ENCODE measurements at regions not wholly inside any gene's neighbourhood (a gene's known extent, or its start where the extent isn't known, plus 50 kb on each side); places are given as distances from the start of the nearest gene placed in this dataset.
"Not testable (repeated sequence)": the region's sequence is repeated elsewhere in the genome, so short reads cannot be mapped to it uniquely, and the experiment has no call there.

DNA sequence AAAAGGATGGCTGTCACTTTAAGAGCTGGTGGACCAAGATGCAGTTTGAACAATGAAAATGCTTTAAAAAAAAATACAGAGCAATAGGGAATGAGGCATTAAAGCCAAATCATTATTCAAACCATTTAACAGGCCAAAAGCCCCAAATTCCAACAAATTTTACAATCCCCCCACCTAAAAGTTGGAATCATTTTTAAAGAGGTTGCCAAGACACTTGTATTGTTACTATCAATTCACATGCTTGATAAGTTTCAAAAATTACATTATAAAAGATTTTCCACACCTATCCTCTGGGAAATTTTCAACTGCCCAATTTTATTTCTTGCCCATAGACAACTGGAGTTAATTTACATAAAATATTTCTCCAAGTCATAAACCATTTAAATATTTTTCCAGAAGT, 192.3 kb upstream of the ARHGEF26 start:
- no peak for DNase-seq

DNA sequence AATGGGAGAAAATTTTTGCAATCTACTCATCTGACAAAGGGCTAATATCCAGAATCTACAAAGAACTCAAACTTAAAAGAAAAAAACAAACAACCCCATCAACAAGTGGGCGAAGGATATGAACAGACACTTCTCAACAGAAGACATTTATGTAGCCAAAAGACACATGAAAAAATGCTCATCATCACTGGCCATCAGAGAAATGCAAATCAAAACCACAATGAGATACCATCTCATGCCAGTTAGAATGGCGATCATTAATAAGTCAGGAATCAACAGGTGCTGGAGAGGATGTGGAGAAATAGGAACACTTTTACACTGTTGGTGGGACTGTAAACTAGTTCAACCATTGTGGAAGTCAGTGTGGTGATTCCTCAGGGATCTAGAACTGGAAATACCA, 187.7 kb upstream of the ARHGEF26 start:
- not testable (repeated sequence) for DNase-seq

DNA sequence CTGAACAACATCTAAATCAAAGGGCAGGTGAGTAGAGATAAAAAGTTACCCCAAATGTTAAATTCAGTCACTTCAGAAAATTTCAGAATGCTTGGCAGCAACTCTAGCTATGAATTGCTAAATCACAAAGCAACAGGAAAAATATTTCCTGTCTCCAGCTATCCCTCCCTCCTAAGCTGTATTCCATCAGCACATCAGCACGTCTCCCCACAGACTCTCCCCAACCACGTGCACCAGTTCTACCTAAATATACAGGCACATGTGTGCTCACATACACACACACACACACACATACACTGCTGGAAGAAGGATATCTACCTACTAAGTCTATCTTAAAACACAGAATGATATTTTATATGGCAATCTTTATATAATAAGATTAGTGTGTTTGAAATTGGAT, 177.1 kb upstream of the ARHGEF26 start:
- DNase-seq, result no peak

DNA sequence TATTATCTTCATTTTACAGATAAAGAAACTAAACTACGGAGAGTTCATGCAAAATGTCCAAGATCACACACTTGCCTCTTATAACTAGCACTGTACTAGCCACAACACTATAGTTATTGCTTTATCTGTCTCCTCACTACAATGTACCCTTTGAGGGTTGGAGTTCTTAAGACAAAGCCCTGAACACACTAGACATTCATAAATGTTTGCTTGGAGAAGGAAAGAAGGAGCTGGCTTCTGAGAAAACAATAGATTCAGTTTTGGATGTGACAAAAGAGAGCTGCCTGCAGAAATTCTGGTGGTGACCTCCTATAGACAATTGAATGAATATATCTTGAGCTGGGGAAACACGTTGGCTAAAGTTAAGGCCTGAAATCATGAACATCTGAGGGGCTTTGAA, 169.9 kb upstream of the ARHGEF26 start:
- no peak for DNase-seq

- DNase-seq, result no peak
These were observed 169.1 kb upstream of the ARHGEF26 start for GRCh38 chr3:153952091-153952490.

- DNase-seq, result no peak
These were observed 164.6 kb upstream of the ARHGEF26 start for GRCh38 chr3:153956613-153957012.

GRCh38 chr3:153957421-153957820, 163.8 kb upstream of the ARHGEF26 start:
- DNase-seq, result no peak

- DNase-seq, result no peak
These were observed 162.3 kb upstream of the ARHGEF26 start for GRCh38 chr3:153958635-153959595.

DNA sequence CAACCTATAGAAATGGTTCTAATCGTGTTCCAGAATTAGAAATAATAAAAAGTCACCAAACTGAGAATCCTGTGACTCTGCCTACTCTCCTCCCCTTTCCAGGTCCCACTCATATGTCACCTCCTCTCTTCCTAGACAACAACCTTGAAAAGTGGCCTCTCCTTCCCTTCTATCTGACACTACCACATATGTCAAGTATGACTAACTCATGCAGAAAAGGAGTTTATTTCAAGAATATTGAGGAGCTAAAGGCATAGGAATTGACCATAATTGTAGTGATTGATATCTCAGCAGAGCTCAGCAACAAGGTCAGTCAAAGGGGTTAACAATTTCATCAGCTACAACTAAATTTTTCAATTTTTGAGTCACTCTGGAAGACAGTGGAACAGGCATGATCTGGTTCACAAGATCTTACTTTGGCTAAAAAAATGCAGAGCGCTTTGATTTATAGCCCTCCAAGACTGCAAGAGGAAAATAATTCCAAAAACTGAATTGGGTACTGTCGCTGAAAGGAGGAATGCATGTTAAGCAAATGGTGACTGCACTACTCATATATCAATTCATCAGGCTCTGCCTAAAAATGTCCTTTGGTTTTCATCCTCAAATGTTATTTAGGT, 160.6 kb upstream of the ARHGEF26 start:
- no peak for DNase-seq

GRCh38 chr3:153961494-153961893, 159.7 kb upstream of the ARHGEF26 start:
- DNase-seq, result peak; percentile 18

GRCh38 chr3:153963012-153963411, 158.2 kb upstream of the ARHGEF26 start:
- DNase-seq, result no peak

GRCh38 chr3:153967260-153967659, 153.9 kb upstream of the ARHGEF26 start:
- DNase-seq, result no peak

DNA sequence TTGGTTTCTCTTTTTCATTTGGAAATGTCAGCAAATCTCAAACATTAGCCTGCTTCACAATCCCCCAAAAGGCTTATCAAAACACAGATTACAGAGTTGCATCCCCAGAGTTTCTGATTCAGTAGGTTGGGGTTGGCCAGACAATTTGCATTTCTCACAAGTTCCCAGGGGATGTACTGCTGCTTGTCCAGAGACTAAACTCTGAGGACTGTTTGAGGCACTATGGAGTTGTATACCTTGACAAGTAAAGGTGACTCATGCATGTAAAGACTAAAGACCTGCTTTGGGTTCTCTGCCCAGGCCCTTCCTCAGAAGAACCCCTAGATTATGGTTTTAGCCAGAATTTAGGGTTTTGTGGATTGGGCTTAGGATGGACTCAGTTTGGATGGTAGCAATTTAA, 151.1 kb upstream of the ARHGEF26 start:
- no peak for DNase-seq

- DNase-seq, result peak; percentile 3
These were observed 150.3 kb upstream of the ARHGEF26 start for GRCh38 chr3:153970741-153971347.

DNA sequence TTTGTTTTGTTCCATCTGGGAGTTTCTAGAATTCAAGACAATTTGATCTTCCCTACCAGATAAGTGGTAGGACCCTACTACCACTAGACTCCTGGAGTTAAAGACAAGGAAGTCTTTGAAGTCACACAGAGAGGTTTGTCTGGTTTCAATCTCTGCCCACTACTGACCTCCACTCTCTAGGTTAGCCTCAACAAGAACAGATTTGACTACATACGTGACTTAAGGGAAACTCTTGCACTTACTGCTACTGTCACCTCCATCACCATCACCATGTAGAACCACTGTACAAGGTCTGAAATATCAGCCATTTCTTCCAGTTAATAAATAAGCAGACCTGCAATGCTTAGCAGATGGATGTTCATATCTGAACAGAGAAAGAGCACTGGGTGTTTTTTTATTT, 148.3 kb upstream of the ARHGEF26 start:
- DNase-seq, result no peak

- no peak for DNase-seq
These were observed 147.4 kb upstream of the ARHGEF26 start for GRCh38 chr3:153973722-153974265.

DNA sequence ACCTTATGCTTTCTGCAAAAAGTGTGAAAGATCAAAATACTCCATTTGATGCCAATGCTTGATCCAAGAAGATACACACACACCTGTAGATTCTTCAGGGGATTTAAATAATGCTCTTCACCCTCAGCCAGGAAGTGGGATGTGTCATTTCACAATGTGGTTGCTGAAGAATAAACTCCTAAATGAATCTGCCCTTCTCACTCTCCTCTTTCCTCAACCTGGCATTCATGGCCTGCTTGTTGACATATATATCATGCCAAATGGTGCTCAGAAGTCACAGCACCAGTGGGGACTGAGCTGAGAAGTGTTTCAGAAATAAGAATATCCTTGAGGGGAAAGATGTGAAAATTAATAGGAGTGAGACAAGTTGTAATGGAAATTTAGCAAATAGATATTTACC, 146.6 kb upstream of the ARHGEF26 start:
- DNase-seq, result no peak

DNA sequence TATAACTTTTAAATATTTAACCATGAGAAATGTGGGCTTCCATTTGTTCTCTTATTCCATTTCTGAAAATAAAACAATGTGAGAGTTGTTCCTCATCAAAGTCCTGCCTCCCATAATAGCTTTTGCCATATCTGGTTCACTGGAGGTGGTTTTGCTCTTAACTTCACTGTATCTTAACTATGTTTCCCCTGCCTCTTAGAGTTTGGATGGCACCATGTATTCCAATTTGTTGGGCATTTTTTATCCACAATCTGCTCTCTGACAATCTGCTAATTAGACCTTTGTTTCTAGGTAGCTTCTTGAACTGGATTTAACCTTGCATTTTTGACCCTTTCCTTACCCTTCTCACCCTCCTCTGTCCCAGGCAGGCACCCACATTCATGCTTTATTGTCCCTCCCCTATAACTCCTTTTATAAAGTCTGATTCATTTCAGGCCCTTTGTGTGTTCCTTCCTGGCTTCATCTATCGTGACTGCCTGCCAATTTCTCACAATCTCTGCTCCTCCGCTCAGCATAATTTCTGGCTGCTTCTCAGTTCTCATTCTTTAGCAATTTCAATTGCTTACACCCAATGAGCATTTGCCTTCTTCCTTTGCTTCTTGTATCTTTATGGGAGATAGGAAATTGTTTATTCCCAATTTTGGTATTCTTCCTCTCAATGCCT, 144.2 kb upstream of the ARHGEF26 start:
- no peak for DNase-seq

DNA sequence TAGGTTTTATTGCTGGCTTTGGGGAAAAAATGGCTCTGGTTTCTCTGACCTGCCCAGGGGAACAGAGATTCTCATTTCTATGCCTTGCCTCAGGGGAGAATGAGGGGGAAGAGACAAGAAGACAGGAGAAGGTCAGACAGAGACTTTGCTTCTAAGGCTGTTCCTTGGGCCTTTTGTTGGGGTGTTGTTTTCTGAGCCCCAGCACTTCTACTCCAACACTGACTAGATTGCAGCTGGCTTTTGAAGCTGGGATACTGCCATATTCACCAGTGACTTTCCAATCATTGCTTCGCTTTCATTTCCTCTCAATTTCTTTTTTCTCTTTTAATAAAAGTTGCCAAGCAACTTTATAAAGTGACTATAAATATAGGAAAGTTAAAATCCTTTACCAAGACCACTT, 143.2 kb upstream of the ARHGEF26 start:
- no peak for DNase-seq

DNA sequence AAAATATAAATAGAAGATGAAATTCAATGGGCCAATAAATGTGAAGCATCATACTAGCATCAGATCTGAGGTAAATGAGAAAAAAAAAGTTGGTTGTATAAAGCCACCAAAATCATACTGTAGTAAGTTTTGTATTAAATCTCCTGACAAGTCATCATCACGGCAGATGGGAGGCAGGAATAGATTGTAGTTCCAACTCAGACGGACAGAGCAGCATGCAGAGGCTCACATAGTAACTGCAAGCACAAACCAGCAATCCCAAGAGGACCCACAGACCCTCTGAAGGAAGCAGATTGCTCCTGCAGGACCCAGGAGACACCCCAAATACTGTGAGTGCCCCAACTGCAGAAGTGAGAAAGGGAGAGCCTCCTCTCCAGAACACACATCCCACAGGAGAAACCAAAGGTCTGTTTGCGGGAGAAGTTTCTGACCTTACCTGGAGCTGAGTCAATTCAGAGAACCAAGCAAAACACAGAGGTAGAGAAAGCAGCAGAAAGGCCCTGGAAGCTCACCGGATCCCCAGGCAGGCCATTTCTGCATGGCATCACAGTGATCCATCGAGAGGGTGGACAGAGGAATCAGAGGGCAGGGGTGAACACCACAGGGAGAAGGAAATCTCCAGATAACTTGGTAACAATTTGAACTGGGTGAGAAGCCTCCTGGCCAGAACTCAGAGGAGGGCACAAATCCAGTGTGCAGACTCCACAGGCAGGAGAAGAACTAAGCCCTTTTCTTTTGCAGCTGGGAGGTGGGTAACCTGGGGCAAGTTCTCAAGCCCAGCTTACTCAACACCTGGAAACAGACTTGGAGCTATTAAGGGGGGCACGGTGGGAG, 141.6 kb upstream of the ARHGEF26 start:
- DNase-seq, result no peak

DNA sequence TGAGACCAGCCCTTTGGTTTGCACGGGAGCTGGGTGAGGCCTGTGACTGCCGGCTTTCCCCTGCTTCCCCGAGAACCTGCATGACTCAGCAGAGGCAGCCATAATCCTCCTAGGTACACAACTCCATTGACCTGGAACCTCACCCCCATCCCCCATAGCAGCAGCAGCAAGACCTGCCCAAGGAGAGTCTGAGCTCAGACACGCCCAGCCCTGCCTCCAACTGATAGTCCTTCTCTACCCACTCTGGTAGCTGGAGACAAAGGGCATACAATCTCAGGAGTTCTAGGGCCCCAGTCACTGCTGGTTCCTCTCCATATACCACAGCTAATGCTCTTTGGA, 141.0 kb upstream of the ARHGEF26 start:
- DNase-seq, result no peak

DNA sequence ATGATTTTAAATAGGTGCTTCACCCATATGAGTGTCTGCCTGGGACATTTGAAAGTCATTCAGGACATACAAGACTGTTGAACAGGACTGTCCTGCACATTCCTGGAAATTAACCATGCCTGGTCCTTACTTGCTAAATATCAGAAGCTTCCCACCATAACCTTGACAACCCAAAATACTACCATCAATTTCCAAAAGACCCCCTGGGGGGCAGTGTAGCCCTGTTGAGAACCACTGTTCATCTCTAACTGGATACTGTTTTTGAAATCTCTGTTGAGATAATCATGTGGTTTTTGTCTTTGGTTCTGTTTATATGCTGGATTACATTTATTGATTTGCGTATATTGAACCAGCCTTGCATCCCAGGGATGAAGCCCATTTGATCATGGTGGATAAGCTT, 123.8 kb upstream of the ARHGEF26 start:
- not testable (repeated sequence) for DNase-seq

Data from NCI-H2171 treated with DMSO at 0.1 percent for 48 hours (cell line).